Activated CD8-positive, alpha-beta T cell treated with anti-CD3 and anti-CD28 coated beads for 36 hours (primary cell): ENCODE measurements at regions not wholly inside any gene's neighbourhood (a gene's known extent, or its start where the extent isn't known, plus 50 kb on each side); places are given as distances from the start of the nearest gene placed in this dataset.

Source experiments
- ATAC-seq: fragments of 200-7000 bp; cut with Tn5 transposase; one replicate; pipeline ENCODE4 v1.10.0; 2021; ENCODE audit warnings: mild to moderate bottlenecking, moderate library complexity
- CTCF ChIA-PET: fragments of 350-600 bp; sonication (Branson Sonifier 250); formaldehyde crosslinking; loops from one replicate; lab custom pipeline; 2021; ENCODE audit warnings: antibody characterized with exemption; lab: Charles Lee
- POLR2A ChIA-PET: fragments of 350-600 bp; sonication (Branson Sonifier 250); formaldehyde crosslinking; loops from one replicate; lab custom pipeline; 2021; ENCODE audit warnings: antibody characterized with exemption; lab: Charles Lee
- DNase-seq: peaks from one replicate; pipeline ENCODE4 v3.0.0-alpha.2; 2020
- H3K27ac Mint-ChIP-seq: one replicate; pipeline ENCODE4 v1.8.0; 2021; ENCODE audit warnings: mild to moderate bottlenecking, mixed read lengths
- H3K27me3 Mint-ChIP-seq: one replicate; pipeline ENCODE4 v1.8.0; 2021; ENCODE audit warnings: mixed read lengths
- H3K36me3 Mint-ChIP-seq: one replicate; pipeline ENCODE4 v1.8.0; 2021; ENCODE audit warnings: low read depth, mixed read lengths
- H3K4me1 Mint-ChIP-seq: one replicate; pipeline ENCODE4 v1.8.0; 2021; ENCODE audit warnings: low read depth, mixed read lengths
- H3K4me3 Mint-ChIP-seq: one replicate; pipeline ENCODE4 v1.8.0; 2021; ENCODE audit warnings: mild to moderate bottlenecking, moderate library complexity, mixed read lengths
- H3K9me3 Mint-ChIP-seq: one replicate; pipeline ENCODE4 v1.8.0; 2021; ENCODE audit warnings: mixed read lengths
- CTCF ChIP-seq: fragments of 200-600 bp; IDR thresholded peaks from one replicate; pipeline ENCODE4 v1.8.0; 2022; ENCODE audit warnings: antibody characterized with exemption, mild to moderate bottlenecking
- intact Hi-C: fragments of 100-400 bp; cut with micrococcal nuclease; formaldehyde crosslinking; loops from one replicate; pipeline ENCODE4 v1.10.0; 2022

- TF ChIP-seq CTCF: no peak
- CTCF ChIA-PET: no interaction called here
- peaks cover 2% of the 10 kb centered on the region for H3K4me1 Mint-ChIP-seq
- DNase-seq (no peak), ATAC-seq (no peak)
- peaks cover 10% of the 10 kb centered on the region for H3K27me3 Mint-ChIP-seq
- H3K36me3 Mint-ChIP-seq: no peaks in the 10 kb centered on the region
- intact Hi-C loops: loop anchor here (5.0 kb wide), 1 partner anchor 108 kb away; no protein-coding TSS in a partner anchor
- no peak overlapping the region for H3K27ac Mint-ChIP-seq
- H3K4me3 Mint-ChIP-seq: no peak overlapping the region
- no peaks in the 10 kb centered on the region for H3K9me3 Mint-ChIP-seq
- POLR2A ChIA-PET: interaction anchor here (1.2 kb wide), 1 partner anchor 31 kb away, joined by 3 read pairs; no protein-coding TSS in a partner anchor
These were observed 49.9 kb upstream of the SPESP1 start for GRCh38 chr15:68880382-68880781.
